ENCODE measurements at regions not wholly inside any gene's neighbourhood (a gene's known extent, or its start where the extent isn't known, plus 50 kb on each side); places are given as distances from the start of the nearest gene placed in this dataset.

DNA sequence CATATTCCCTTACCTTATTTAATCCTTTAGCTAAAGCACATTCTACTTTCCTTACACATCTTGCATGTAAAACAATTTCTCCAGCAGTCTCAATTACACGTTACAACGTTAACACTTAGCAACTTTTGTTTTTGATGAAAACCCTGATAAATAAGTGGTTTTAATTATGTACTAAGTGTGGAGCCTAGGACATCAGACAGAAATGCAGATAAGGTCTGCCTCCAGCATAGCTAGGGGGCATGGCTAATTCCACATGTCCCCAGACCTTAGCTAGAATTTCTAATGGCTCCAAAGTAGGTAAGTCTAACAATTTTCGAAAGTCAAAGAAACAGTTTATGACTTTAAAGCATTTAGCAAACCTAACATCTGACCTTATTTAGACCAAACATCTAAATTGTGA is 77.4 kb upstream of the TERB2 start:
- Histone ChIP-seq H2AK5ac (ENCODE audit: low read depth, low read length) (no peak overlapping the region), H3K4ac (ENCODE audit: low read depth, low read length) (no peak overlapping the region), H3K27ac (ENCODE audit: insufficient read depth, low read length) (no peak overlapping the region), H4K8ac (ENCODE audit: low read depth in 2 of 2, low read length in 2 of 2) (no peak overlapping the region), H3K18ac (ENCODE audit: low read depth, low read length) (no peak overlapping the region), H3K79me1 (ENCODE audit: low read depth in 1 of 2, low read length in 2 of 2) (no peaks in the 10 kb centered on the region), H3K4me2 (ENCODE audit: low read depth, low read length) (no peak overlapping the region), H3K4me1 (ENCODE audit: control insufficient read depth, insufficient read depth, low read length) (no peaks in the 10 kb centered on the region), H3K9me1 (ENCODE audit: insufficient read depth, low read length) (no peaks in the 10 kb centered on the region), H3K23ac (ENCODE audit: low read depth, low read length) (no peak overlapping the region), H3K56ac (ENCODE audit: extremely low read depth, insufficient read depth, low read length) (no peak overlapping the region), H2AK9ac (replicated peaks; ENCODE audit: low read depth, low read length, poor library complexity) (no peak overlapping the region), H3K14ac (replicated peaks; ENCODE audit: low read depth, low read length) (no peak overlapping the region), H2BK20ac (ENCODE audit: low read depth, low read length) (no peak overlapping the region), H3K4me3 (ENCODE audit: insufficient read depth, low read depth, low read length) (no peak overlapping the region), H2BK15ac (ENCODE audit: low read depth, low read length) (no peak overlapping the region), H3K9ac (ENCODE audit: low read depth, low read length) (no peak overlapping the region), H4K91ac (ENCODE audit: insufficient read depth, low read depth, low read length) (no peak overlapping the region), H2BK5ac (ENCODE audit: low read depth, low read length, poor library complexity, severe bottlenecking) (no peak overlapping the region), H4K5ac (ENCODE audit: low read depth, low read length) (no peak overlapping the region), H3K36me3 (ENCODE audit: control insufficient read depth, insufficient read depth, low read length) (no peaks in the 10 kb centered on the region), H2BK120ac (ENCODE audit: low read depth, low read length) (no peak overlapping the region), H4K20me1 (ENCODE audit: insufficient read depth, low read length) (no peaks in the 10 kb centered on the region), H3K9me3 (ENCODE audit: control insufficient read depth, insufficient read depth, low read length) (no peaks in the 10 kb centered on the region), H2AFZ (replicated peaks; ENCODE audit: low read length, poor library complexity) (no peak overlapping the region), H3K27me3 (ENCODE audit: control insufficient read depth, insufficient read depth, low read length) (no peaks in the 10 kb centered on the region)
- no TSS peak for BruUV-seq (replicated peaks)
- TF ChIP-seq RAD21 (IDR thresholded peaks at IDR 0.05; ENCODE audit: low read length) (no peak), CEBPB (IDR thresholded peaks at IDR 0.05; ENCODE audit: low read depth, low read length) (no peak), POLR2A (IDR thresholded peaks at IDR 0.05; ENCODE audit: low read depth, low read length) (no peak), FOS (IDR thresholded peaks at IDR 0.05; ENCODE audit: low read depth, low read length) (no peak), MAZ (IDR thresholded peaks at IDR 0.05; ENCODE audit: borderline replicate concordance, low read depth, low read length) (no peak), ELK1 (IDR thresholded peaks at IDR 0.05; ENCODE audit: borderline replicate concordance, low read depth, low read length) (no peak), CTCF (conservative IDR thresholded peaks at IDR 0.05; ENCODE audit: low read depth, low read length) (no peak), MXI1 (IDR thresholded peaks at IDR 0.05; ENCODE audit: borderline replicate concordance, low read depth, low read length) (no peak), MAFK (IDR thresholded peaks at IDR 0.05; ENCODE audit: low read depth, low read length) (no peak), CHD1 (IDR thresholded peaks at IDR 0.05; ENCODE audit: low read depth, low read length) (no peak), SMC3 (IDR thresholded peaks at IDR 0.05; ENCODE audit: low read depth, low read length) (no peak), NFE2L2 (IDR thresholded peaks at IDR 0.05; ENCODE audit: low read depth, low read length) (no peak), BHLHE40 (IDR thresholded peaks at IDR 0.05; ENCODE audit: low read depth, low read length) (no peak), RFX5 (IDR thresholded peaks at IDR 0.05; ENCODE audit: low read depth, low read length) (no peak)
- TF ChIP-seq, protein P1, sequence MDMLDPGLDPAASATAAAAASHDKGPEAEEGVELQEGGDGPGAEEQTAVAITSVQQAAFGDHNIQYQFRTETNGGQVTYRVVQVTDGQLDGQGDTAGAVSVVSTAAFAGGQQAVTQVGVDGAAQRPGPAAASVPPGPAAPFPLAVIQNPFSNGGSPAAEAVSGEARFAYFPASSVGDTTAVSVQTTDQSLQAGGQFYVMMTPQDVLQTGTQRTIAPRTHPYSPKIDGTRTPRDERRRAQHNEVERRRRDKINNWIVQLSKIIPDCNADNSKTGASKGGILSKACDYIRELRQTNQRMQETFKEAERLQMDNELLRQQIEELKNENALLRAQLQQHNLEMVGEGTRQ (IDR thresholded peaks at IDR 0.05; ENCODE audit: low read depth, low read length) = no peak
- dilution Hi-C loops (cut with HindIII; ENCODE audit: low sequenced_read_pairs, unreplicated experiment) = no loop called here
- POLR2A ChIA-PET (ENCODE audit: unreplicated experiment) = no interaction called here
- intact Hi-C loops (cut with micrococcal nuclease) = no loop called here
- WGBS, 2 experiments (ENCODE audit: extremely low coverage in 2 of 2, insufficient read length in 1 of 2) = no CpG with 5 or more reads among the region's 3 CpGs
- CTCF ChIA-PET = no interaction called here
- no peak for ATAC-seq (ENCODE audit: low read depth)
- DNase-seq = no peak
- in situ Hi-C loops (cut with MboI; ENCODE audit: low sequenced_read_pairs) = no loop called here
